Activated CD4-positive, alpha-beta memory T cell treated with anti-CD3 and anti-CD28 coated beads for 36 hours (primary cell): ENCODE measurements at regions not wholly inside any gene's neighbourhood (a gene's known extent, or its start where the extent isn't known, plus 50 kb on each side); places are given as distances from the start of the nearest gene placed in this dataset.

Experiments
- CTCF ChIA-PET: fragments of 350-600 bp; sonication (Branson Sonifier 250); formaldehyde crosslinking; loops from one replicate; lab custom pipeline; 2021; ENCODE audit warnings: antibody characterized with exemption, inconsistent platforms; lab: Charles Lee
- POLR2A ChIA-PET: fragments of 350-600 bp; sonication (Branson Sonifier 250); formaldehyde crosslinking; loops from one replicate; lab custom pipeline; 2021; ENCODE audit warnings: antibody characterized with exemption; lab: Charles Lee
- DNase-seq: peaks from one replicate; pipeline ENCODE4 v3.0.0-alpha.2; 2020
- H3K27ac Mint-ChIP-seq: one replicate; pipeline ENCODE4 v1.8.0; 2021; ENCODE audit warnings: mixed read lengths
- H3K27me3 Mint-ChIP-seq: one replicate; pipeline ENCODE4 v1.8.0; 2021; ENCODE audit warnings: mixed read lengths
- H3K36me3 Mint-ChIP-seq: one replicate; pipeline ENCODE4 v1.8.0; 2021; ENCODE audit warnings: mixed read lengths
- H3K4me1 Mint-ChIP-seq: one replicate; pipeline ENCODE4 v1.8.0; 2021; ENCODE audit warnings: low read depth, mixed read lengths
- H3K4me3 Mint-ChIP-seq: one replicate; pipeline ENCODE4 v1.8.0; 2021; ENCODE audit warnings: mild to moderate bottlenecking, mixed read lengths
- H3K9me3 Mint-ChIP-seq: one replicate; pipeline ENCODE4 v1.8.0; 2021; ENCODE audit warnings: mixed read lengths
- intact Hi-C: fragments of 100-400 bp; cut with micrococcal nuclease; formaldehyde crosslinking; loops from one replicate; pipeline ENCODE4 v1.15.1; 2023

DNA sequence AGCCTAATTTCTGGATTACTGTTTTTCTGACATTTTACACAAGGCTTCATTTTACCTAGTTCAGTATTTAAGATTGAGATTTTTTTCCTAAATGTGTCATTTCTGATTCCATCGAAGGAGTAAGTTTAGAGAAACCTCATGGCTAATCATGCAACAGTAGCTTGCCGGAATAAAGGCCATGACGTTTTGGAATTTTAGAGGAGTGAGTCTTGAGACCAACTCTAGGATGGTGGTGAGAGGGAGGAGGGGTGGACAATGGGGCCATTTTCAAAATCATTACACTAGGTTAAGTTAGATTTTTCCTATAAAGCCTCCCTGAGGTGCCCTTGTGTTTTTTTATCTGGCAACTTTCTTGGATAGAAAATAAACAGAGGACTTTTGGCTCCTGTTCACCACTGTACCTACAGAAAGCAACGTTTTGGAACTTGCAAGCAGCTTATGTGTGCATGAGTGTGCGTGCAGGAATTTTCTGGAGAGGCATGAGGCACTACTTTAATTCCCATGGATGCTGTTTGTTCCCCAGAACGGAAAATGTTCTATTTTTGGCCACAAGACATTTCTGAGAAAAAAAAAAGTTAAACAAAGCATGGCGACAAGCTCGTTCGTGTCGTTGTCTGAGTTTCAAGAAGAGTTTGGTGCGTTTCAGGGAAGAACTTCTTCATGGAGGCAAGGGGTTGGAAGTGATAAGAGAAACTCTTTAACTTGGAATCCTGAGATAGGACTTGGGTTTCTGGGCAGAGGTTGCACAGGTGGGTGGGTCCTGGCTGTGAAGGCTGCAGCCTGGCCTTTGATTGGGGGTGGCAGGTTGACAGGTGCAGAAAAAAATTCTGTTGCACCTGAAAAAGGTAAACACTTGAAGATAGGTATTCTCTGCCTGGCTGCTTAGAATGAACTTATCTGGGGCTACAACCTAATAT, 178.1 kb downstream of the PTEN start:
- ChIA-PET POLR2A (no interaction called here), CTCF (no interaction called here)
- no peak overlapping the region for H3K4me3 Mint-ChIP-seq
- no peak overlapping the region for H3K27ac Mint-ChIP-seq
- no peaks in the 10 kb centered on the region for H3K9me3 Mint-ChIP-seq
- DNase-seq: no peak
- intact Hi-C loops: no loop called here
- H3K4me1 Mint-ChIP-seq: peaks cover 16% of the 10 kb centered on the region
- no peaks in the 10 kb centered on the region for H3K36me3 Mint-ChIP-seq
- H3K27me3 Mint-ChIP-seq: no peaks in the 10 kb centered on the region

- Mint-ChIP-seq H3K27me3 (no peaks in the 10 kb centered on the region), H3K9me3 (no peaks in the 10 kb centered on the region), H3K27ac (no peak overlapping the region), H3K36me3 (no peaks in the 10 kb centered on the region), H3K4me3 (no peak overlapping the region), H3K4me1 (peaks cover 14% of the 10 kb centered on the region)
- POLR2A ChIA-PET: no interaction called here
- no peak for DNase-seq
- intact Hi-C loops: no loop called here
- CTCF ChIA-PET: no interaction called here
These were observed 179.0 kb downstream of the PTEN start for GRCh38 chr10:88042160-88043100.

DNA sequence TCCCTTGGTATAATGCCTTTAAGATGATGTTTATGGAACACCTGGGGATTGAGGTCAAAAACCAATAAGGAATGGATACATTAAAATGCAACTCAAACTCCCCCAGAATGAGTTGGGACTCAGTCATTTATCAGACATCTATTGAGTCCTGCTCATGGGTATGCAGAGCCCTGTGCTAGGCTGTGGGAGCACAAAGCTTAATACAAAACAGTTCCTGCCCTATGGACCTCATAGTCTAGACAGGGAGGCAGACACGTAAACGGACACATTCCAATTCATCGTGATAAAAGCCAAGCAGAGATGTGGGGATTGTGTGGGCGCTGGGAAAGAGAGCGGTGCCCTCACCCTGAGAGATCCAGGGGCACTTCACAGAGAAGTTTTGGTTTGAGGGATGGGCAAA, 181.7 kb downstream of the PTEN start:
- no peaks in the 10 kb centered on the region for H3K9me3 Mint-ChIP-seq
- POLR2A ChIA-PET: no interaction called here
- no peak for DNase-seq
- no peak overlapping the region for H3K4me3 Mint-ChIP-seq
- intact Hi-C loops: no loop called here
- no peaks in the 10 kb centered on the region for H3K36me3 Mint-ChIP-seq
- H3K4me1 Mint-ChIP-seq: peaks cover 4% of the 10 kb centered on the region
- H3K27ac Mint-ChIP-seq: no peak overlapping the region
- CTCF ChIA-PET: no interaction called here
- no peaks in the 10 kb centered on the region for H3K27me3 Mint-ChIP-seq

DNA sequence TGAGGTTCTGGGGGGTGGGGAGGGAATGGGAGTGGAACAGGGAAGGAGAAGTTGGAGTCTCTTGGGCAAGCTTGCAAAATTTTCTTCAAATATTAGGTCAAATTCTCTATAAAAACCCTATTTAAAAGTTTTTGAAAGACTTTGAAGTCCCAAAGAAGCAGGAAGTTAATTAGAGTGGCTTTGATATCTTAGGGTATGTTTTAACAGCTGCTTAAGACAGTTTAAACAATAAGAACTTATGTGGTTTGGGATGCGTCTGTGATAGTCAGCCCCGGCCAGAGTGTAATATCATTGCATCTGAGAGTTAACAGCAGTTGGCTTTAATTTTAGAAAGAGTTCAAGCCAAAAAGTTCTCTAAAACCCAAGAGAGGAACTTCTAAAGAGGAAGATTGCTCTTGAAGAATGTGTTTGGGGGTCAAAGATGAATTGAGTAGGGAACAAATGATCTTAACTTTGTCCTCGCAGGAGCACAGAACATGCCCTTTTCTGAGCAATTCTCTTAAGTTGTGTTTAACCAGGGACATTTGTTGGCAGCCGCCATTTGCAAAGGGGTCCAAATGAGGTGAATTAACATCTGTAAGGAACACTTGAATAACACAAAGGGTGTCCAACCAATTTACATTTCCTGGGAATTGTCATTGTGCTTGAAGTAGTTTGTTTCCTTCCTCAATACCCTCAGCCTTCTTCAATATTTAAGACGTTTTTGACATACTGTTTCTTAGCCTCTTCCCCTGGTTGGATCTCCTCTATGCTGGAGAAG, 182.4 kb downstream of the PTEN start:
- ChIA-PET POLR2A (no interaction called here), CTCF (no interaction called here)
- Mint-ChIP-seq H3K36me3 (no peaks in the 10 kb centered on the region), H3K9me3 (no peaks in the 10 kb centered on the region), H3K4me3 (no peak overlapping the region), H3K4me1 (peaks cover 4% of the 10 kb centered on the region), H3K27ac (no peak overlapping the region), H3K27me3 (no peaks in the 10 kb centered on the region)
- DNase-seq: no peak
- intact Hi-C loops: no loop called here

- Mint-ChIP-seq H3K36me3 (no peaks in the 10 kb centered on the region), H3K27ac (no peak overlapping the region), H3K4me1 (peaks cover 4% of the 10 kb centered on the region), H3K9me3 (no peaks in the 10 kb centered on the region), H3K4me3 (no peak overlapping the region), H3K27me3 (no peaks in the 10 kb centered on the region)
- DNase-seq: no peak
- intact Hi-C loops: no loop called here
- POLR2A ChIA-PET: no interaction called here
- CTCF ChIA-PET: no interaction called here
These were observed 184.2 kb downstream of the PTEN start for GRCh38 chr10:88047579-88047978.

DNA sequence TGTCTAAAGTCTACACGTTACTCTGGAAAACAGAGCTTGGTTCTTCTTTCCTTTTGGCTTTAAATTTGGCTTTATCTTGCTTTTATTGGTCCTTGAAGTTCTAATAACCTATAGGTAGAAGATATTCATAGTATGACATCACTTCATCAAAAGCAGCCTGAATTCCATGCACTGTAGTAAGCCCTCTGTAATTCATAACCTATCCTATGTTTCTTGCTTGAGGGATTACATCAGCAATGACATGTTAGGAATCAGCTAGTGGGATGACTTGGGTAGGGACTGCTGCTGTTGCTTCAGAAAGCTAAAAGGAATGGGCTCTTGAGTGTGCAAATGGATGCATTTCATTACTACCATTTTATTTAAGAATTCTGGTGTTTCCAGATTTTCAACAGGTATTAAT, 184.9 kb downstream of the PTEN start:
- ChIA-PET POLR2A (no interaction called here), CTCF (no interaction called here)
- Mint-ChIP-seq H3K4me3 (no peak overlapping the region), H3K4me1 (peaks cover 4% of the 10 kb centered on the region), H3K27ac (no peak overlapping the region), H3K9me3 (no peaks in the 10 kb centered on the region), H3K36me3 (no peaks in the 10 kb centered on the region), H3K27me3 (no peaks in the 10 kb centered on the region)
- intact Hi-C loops: no loop called here
- DNase-seq: no peak

DNA sequence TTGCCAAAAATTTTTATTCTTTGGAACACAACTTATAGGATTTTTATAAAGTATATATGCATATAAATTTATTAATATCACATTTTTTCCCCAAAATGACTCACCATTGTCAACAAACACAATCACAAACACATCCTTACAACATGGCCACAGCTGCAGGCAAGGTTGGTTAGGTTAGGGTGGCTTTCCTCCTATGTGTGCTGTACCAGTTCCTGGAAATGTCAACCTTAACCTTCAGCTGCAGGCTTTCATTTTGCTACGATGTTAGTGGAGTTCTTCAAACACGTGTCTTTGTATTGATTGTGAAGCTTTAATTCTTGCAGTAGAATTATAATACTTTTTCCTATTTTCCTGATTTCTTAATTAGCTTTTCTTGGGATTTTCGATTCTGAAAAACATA, 185.8 kb downstream of the PTEN start:
- Mint-ChIP-seq H3K4me3 (no peak overlapping the region), H3K27me3 (no peaks in the 10 kb centered on the region), H3K27ac (no peak overlapping the region), H3K36me3 (no peaks in the 10 kb centered on the region), H3K4me1 (peaks cover 4% of the 10 kb centered on the region), H3K9me3 (no peaks in the 10 kb centered on the region)
- CTCF ChIA-PET: interaction anchor here (1.1 kb wide), 1 partner anchor 56 kb away, joined by 3 read pairs; no protein-coding TSS in a partner anchor
- POLR2A ChIA-PET: no interaction called here
- intact Hi-C loops: no loop called here
- no peak for DNase-seq

DNA sequence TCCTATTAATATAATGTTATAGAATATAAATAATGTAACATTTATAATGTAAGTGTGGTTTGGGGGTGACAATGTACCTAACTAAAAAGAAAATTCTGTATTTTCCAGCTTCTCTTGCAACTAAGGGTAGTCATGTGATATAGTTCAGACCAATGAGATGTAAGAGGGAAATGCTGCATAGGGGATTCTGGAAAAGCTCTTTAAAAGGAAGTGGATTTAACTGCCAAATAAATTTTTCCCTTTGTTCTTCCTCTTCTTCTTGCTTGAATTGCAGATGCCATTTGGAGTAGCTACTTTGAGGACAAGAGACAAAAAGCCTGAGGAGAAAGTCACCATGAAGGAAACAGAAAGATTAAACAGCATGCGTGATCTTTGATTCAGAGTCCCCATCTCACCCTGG, 194.3 kb downstream of the PTEN start:
- ChIA-PET CTCF (no interaction called here), POLR2A (no interaction called here)
- H3K27me3 Mint-ChIP-seq: no peaks in the 10 kb centered on the region
- H3K9me3 Mint-ChIP-seq: no peaks in the 10 kb centered on the region
- no peaks in the 10 kb centered on the region for H3K36me3 Mint-ChIP-seq
- H3K27ac Mint-ChIP-seq: no peak overlapping the region
- H3K4me3 Mint-ChIP-seq: no peak overlapping the region
- DNase-seq: no peak
- intact Hi-C loops: no loop called here
- H3K4me1 Mint-ChIP-seq: peaks cover 9% of the 10 kb centered on the region

GRCh38 chr10:88058750-88059149, 195.3 kb downstream of the PTEN start:
- no peak overlapping the region for H3K27ac Mint-ChIP-seq
- H3K4me1 Mint-ChIP-seq: peaks cover 12% of the 10 kb centered on the region
- no peaks in the 10 kb centered on the region for H3K36me3 Mint-ChIP-seq
- no peak overlapping the region for H3K4me3 Mint-ChIP-seq
- no peak for DNase-seq
- POLR2A ChIA-PET: interaction anchor here (0.6 kb wide), 1 partner anchor 33 kb away, joined by 3 read pairs; no protein-coding TSS in a partner anchor
- H3K9me3 Mint-ChIP-seq: no peaks in the 10 kb centered on the region
- peaks cover 3% of the 10 kb centered on the region for H3K27me3 Mint-ChIP-seq
- intact Hi-C loops: no loop called here
- CTCF ChIA-PET: no interaction called here

DNA sequence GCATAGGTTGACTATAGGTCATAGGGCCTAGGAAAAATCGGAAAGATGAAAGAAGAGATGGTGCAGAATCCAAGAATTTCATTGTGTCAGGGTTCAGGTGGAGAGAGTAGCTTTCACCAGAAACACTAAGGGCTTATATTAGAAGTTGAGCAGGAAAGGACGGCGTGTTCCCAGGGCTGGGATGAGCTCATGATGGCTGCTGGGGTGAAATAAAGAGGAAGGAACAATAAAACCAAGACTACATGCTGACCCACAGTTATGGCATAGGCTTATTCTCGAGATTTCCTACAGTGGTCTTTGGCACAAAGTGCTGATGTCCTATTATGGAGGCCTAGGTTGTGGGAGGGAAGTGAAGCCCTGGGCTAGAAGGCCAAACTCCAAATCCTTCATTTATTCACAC, 195.8 kb downstream of the PTEN start:
- Mint-ChIP-seq H3K9me3 (no peaks in the 10 kb centered on the region), H3K4me1 (peaks cover 14% of the 10 kb centered on the region), H3K27me3 (peaks cover 6% of the 10 kb centered on the region), H3K36me3 (no peaks in the 10 kb centered on the region), H3K27ac (no peak overlapping the region), H3K4me3 (no peak overlapping the region)
- POLR2A ChIA-PET: no interaction called here
- no peak for DNase-seq
- CTCF ChIA-PET: no interaction called here
- intact Hi-C loops: no loop called here

- intact Hi-C loops: no loop called here
- Mint-ChIP-seq H3K9me3 (no peaks in the 10 kb centered on the region), H3K27ac (no peak overlapping the region), H3K4me3 (no peak overlapping the region), H3K4me1 (peaks cover 30% of the 10 kb centered on the region), H3K36me3 (no peaks in the 10 kb centered on the region), H3K27me3 (peaks cover 7% of the 10 kb centered on the region)
- POLR2A ChIA-PET: interaction anchor here (1.1 kb wide), 1 partner anchor 8 kb away, joined by 3 read pairs; no protein-coding TSS in a partner anchor
- CTCF ChIA-PET: no interaction called here
- DNase-seq: no peak
These were observed 197.3 kb downstream of the PTEN start for GRCh38 chr10:88060762-88061161.
